Liver (tissue), 3 donors: ENCODE measurements at regions not wholly inside any gene's neighbourhood (a gene's known extent, or its start where the extent isn't known, plus 50 kb on each side); places are given as distances from the start of the nearest gene placed in this dataset.

Experiments used
- MAX ChIP-seq: IDR thresholded peaks from 2 replicates; pipeline ENCODE4 v1.6.1; 2016; ENCODE audit warnings: antibody characterized with exemption
- SP1 ChIP-seq: IDR thresholded peaks from 2 replicates; pipeline ENCODE4 v1.6.1; 2018; ENCODE audit warnings: antibody characterized with exemption, mild to moderate bottlenecking
- YY1 ChIP-seq: IDR thresholded peaks from 2 replicates; pipeline ENCODE4 v1.6.1; 2016; ENCODE audit warnings: antibody characterized with exemption, mild to moderate bottlenecking
- TF ChIP-seq, protein P1 (sequence below): fragments of 150-350 bp; IDR thresholded peaks from 2 replicates; pipeline ENCODE4 v1.5.1; 2017; ENCODE audit warnings: improper control_type of control experiment, low read depth, low read length; ENCODE audit not compliant: missing input control
- TF ChIP-seq, protein P2 (sequence below): IDR thresholded peaks from 2 replicates; pipeline ENCODE4 v1.6.1; 2016; ENCODE audit warnings: antibody characterized with exemption
- TF ChIP-seq, protein P3 (sequence below): IDR thresholded peaks from 2 replicates; pipeline ENCODE4 v1.6.1; 2016; ENCODE audit warnings: antibody characterized with exemption, mild to moderate bottlenecking
- donor health status: healthy.
- donor health status: healthy.

DNA sequence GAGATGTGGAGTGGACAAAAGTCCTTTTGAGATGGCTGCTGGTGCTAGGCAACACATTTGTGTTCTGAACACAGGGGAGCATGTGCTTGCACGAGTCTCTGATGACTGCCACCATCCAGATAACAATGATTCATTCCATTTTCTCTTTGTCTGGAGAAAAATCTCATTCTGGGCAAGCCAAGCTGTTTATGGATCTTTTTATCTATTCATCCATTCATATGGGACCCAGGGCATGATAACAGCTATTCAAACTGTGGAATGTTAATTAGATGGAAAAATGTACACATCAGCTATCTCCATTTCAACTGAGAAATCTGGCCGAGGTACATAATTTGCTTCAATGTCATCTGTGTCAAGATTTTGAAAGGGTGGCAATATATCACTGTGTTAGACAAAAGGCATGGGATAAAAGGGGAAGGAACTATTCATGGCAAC lies 117.5 kb upstream of the ZBED5 start:
- TF ChIP-seq, protein P1, sequence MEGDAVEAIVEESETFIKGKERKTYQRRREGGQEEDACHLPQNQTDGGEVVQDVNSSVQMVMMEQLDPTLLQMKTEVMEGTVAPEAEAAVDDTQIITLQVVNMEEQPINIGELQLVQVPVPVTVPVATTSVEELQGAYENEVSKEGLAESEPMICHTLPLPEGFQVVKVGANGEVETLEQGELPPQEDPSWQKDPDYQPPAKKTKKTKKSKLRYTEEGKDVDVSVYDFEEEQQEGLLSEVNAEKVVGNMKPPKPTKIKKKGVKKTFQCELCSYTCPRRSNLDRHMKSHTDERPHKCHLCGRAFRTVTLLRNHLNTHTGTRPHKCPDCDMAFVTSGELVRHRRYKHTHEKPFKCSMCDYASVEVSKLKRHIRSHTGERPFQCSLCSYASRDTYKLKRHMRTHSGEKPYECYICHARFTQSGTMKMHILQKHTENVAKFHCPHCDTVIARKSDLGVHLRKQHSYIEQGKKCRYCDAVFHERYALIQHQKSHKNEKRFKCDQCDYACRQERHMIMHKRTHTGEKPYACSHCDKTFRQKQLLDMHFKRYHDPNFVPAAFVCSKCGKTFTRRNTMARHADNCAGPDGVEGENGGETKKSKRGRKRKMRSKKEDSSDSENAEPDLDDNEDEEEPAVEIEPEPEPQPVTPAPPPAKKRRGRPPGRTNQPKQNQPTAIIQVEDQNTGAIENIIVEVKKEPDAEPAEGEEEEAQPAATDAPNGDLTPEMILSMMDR, result no peak
- TF ChIP-seq YY1, result no peak
- TF ChIP-seq, protein P2, sequence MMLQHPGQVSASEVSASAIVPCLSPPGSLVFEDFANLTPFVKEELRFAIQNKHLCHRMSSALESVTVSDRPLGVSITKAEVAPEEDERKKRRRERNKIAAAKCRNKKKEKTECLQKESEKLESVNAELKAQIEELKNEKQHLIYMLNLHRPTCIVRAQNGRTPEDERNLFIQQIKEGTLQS, result no peak
- TF ChIP-seq SP1, result no peak
- TF ChIP-seq, protein P3, sequence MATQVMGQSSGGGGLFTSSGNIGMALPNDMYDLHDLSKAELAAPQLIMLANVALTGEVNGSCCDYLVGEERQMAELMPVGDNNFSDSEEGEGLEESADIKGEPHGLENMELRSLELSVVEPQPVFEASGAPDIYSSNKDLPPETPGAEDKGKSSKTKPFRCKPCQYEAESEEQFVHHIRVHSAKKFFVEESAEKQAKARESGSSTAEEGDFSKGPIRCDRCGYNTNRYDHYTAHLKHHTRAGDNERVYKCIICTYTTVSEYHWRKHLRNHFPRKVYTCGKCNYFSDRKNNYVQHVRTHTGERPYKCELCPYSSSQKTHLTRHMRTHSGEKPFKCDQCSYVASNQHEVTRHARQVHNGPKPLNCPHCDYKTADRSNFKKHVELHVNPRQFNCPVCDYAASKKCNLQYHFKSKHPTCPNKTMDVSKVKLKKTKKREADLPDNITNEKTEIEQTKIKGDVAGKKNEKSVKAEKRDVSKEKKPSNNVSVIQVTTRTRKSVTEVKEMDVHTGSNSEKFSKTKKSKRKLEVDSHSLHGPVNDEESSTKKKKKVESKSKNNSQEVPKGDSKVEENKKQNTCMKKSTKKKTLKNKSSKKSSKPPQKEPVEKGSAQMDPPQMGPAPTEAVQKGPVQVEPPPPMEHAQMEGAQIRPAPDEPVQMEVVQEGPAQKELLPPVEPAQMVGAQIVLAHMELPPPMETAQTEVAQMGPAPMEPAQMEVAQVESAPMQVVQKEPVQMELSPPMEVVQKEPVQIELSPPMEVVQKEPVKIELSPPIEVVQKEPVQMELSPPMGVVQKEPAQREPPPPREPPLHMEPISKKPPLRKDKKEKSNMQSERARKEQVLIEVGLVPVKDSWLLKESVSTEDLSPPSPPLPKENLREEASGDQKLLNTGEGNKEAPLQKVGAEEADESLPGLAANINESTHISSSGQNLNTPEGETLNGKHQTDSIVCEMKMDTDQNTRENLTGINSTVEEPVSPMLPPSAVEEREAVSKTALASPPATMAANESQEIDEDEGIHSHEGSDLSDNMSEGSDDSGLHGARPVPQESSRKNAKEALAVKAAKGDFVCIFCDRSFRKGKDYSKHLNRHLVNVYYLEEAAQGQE, result no peak
- no peak for TF ChIP-seq MAX
